ENCODE measurements at regions not wholly inside any gene's neighbourhood (a gene's known extent, or its start where the extent isn't known, plus 50 kb on each side); places are given as distances from the start of the nearest gene placed in this dataset.
"Not testable (repeated sequence)": the region's sequence is repeated elsewhere in the genome, so short reads cannot be mapped to it uniquely, and the experiment has no call there.

DNA sequence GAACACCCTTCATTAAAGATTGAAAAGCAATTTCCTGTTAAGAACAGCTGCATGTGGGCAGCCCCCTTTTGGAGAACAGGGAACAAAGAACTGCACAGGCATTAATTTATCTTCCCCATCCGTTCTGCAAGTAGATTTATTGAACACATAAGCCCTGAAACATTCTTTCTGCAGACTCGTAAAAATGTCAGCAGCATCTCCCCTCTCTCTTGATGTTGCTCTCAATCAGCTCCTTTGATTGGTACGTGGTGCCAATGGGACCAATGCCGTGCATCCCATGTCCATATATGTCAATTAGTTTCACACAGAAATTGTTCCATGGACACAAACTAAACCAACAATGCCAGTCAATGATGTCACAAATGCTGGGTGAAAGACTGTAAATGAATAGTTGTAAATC lies 228.5 kb upstream of the RASGEF1B start:
- no peak for DNase-seq

DNA sequence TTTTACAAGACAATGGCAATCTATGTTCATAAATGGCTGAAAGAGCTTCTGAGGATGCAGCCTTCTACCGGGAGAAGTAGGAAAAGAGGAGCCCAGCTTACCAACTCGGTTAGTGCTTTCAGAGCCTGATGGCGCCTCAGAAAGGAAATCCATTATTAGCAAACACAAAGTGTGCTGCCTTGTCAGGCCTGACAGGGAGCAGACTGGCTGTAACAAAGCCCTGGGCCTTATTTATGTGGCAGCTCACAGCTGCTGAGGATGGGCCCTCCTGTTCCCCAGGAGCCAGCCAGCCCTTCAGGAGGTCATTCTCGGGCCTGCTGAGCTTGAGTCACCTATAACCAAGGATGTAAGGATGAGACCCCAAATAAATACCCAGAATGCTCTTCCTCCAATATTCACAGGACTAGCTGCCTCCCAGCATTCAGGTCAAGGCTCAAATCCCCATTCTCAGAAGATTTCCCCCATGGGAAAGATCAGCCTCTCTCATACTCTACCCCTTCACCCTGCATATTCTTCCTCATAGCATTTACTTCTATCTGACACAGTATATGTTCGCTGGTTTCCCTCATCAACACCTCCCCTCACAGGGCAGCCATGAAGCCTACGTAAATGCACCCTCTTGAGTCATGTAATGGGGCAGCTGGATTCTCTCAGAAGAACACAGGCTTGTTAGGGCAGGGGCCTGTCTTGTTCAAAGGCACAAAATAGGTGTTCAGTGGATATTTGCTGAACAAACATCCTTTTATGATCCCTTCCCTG lies 227.0 kb upstream of the RASGEF1B start:
- no peak for DNase-seq

DNA sequence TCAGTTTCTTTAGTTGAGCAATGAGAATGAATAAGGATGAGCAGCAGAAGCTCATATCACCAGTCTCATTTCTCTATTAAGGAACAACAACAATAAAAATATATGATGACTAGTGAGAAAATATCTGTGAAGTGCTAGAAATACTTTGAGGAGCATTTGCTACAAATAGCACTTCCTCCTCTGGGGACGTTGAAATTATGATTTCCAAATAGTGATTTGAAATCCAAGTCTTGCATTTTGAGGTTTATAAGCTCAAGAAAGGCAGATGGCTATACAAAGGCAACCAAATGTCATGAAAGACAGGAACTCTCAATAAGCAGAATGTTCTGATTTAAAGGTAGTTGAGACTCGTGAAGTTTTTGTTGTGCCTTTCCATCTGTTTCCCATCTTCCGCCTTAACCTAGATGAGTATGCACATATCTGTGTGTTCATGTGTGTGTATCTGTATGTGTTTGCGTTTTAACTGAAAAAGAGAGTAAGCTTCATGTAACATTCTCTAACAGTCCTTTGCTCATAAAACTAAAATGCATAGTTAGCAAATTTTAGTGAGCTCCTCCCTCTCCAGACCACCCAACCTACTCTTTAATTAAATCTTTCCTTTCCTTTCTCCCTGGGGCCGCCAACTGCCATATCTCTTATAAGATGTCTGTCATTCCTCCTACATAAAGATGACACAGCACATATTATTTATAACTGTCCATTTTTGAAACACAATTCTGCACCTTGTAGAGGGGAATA lies 222.6 kb upstream of the RASGEF1B start:
- DNase-seq = no peak

DNA sequence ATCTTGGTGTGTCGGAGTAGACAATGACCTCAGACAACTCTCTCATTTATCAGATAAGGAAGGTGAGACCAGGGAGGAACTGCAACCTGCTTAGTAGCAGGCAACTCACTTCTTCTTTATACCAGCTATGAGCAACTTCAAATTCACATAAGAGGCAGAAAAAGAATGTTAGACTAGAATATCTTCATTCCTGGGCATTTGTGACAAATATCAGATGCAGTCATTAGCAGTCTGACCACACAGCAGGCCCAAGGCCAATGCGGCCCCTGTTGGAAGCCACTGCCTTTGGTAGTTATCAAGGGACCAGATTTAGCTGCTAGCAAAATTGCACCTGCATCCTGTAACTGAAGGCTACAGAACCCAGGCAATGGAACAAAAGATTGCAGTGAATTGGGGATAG lies 219.2 kb upstream of the RASGEF1B start:
- DNase-seq = no peak

DNA sequence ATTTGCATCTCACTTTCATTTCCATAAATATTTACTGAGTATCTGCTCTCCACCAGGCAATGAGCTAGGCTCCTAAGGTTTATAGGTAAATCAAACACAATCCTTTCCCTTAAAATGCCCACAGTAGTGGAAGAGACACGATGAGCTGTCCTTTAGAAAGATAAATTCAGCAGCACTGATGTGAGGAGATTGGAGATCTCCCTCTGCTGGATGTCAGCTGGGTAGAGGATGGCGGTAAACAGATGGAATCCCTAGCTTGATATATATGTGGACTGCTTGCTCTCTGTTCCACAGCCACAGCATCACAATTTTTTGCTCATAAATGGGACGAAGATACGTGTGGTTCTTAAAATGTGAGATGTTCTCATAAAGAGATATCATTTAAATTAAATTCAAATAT lies 216.4 kb upstream of the RASGEF1B start:
- DNase-seq = peak in 1 of 2 donors; percentile 6

DNA sequence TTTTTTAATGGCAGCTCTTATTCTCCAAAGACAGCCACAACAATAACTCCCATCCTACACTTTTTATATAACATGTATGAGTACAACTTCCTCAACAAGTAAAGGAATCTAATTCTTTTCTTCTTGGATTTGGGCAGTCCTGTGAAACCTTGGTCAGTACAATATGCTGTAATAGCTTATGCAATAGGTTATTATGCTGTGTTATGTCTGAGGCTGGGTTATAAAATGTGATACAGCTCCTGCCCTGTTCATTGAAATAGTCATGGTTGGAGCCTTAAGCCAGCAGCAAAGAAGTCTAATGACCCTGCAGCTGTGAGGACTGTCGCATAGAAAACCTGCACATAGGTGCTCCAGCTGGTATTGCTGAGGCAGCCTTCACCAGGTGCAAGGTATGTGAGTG lies 215.8 kb upstream of the RASGEF1B start:
- DNase-seq = no peak

DNA sequence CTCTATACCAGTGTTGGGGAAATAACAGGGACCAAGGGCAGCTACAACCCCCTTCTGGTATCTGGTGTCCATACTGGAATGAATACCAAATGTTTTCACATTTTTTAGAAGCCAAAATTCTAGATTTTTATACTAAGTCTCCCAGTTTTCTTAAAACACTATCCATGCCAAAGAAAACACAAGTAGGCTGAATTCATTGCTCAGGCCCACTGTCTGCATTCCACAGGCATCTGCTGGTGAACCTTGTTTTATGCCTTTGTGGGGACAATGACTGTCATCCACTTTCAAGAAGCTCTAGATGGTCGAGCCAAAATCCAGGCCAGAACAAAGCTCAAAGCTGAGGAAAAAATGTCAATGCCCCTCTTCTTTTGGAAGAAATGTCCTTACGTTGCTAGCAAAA lies 213.4 kb upstream of the RASGEF1B start:
- DNase-seq = no peak

DNA sequence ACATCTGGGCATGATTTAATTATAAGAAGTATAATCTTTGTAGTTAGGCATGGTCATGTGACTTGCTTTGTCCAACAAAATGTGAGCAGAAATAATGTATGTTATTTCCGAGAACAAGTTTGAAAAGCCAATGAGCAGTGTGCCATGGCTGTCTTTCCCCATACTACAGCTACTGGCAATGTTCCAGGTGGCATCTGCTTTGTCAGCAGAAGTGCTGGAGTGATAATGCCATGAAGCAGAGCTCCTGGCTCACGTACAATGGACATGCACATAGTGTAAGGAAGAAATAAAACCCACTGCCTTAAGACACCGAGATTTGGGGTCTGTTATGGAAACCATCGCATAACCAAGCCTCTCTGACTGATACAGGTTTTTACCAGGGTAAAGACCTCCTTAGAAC lies 212.6 kb upstream of the RASGEF1B start:
- DNase-seq = no peak

DNA sequence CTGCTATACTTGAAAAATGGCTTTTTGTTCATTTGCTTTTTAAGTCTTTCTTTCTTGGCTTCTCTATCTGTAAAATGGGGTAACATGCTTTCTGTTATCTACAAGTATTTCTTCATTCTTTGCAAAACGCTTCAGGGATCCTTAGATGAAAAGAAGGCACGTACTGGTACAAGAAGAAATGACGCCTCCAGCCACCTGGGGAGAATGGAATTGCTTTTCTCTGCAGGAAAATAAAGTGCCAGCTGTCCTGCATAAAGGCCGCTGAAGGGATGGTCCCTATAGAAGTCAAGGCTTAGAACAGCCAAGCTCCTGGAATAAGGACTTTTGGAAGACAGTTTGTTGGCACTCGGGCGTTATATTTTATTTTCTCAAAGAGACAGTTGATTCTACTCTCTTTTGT lies 210.8 kb upstream of the RASGEF1B start:
- DNase-seq = no peak

DNA sequence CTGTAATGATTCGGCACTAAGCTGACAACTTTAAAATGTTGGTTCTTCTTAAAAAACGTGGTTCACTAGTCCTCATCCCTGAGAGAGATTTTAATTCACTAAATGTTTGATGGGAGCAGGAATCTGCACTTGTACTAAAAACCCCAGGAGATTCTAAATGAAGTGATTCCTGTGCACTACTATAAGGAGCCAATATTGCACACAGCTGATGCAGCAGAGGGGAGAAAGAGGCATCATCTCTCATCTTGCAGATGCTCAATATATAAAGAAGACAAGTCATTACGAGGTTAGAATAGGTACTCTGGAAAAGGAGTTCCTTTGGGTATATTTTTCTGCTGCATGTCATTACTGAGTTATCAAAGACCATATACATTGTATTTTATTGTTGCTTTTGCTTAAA lies 207.6 kb upstream of the RASGEF1B start:
- no peak for DNase-seq

DNA sequence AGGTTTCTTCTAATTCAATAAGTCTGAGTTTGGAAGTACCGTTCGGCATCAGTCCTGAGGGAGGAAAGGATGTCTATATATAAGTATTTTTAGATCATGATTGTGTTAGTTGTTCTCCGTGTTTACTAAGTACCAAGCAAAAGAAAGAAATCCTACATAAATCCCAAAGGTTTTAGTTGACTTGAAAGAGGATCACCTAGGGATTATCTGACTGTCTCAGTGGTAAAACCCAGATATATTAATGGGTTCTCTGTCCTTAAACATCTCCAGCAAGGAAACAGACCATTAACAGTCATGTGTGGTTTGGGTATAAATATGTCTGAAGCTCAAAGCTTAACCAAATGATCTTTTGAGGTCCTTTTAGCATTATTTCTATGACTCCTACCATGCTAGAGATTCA lies 207.1 kb upstream of the RASGEF1B start:
- DNase-seq = no peak

DNA sequence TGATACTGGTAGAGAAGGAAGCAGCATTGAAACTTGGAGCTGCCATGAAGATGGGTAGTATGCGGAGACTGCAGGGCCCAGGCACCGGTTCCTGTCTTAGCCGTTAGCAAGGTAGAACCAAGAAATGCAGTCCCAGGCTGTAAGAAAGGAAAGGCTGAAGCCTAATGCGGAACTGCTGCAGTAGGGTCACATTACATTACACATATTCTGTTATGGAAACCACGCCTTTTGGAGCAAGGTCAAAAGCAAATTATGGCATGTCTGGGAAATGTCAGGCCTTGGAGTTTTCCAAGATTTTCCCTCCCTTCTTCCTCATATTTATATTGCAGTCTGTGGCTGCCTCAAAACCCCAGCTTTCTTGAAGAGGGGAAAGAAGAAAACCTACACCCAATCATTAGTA lies 204.8 kb upstream of the RASGEF1B start:
- DNase-seq = no peak

DNA sequence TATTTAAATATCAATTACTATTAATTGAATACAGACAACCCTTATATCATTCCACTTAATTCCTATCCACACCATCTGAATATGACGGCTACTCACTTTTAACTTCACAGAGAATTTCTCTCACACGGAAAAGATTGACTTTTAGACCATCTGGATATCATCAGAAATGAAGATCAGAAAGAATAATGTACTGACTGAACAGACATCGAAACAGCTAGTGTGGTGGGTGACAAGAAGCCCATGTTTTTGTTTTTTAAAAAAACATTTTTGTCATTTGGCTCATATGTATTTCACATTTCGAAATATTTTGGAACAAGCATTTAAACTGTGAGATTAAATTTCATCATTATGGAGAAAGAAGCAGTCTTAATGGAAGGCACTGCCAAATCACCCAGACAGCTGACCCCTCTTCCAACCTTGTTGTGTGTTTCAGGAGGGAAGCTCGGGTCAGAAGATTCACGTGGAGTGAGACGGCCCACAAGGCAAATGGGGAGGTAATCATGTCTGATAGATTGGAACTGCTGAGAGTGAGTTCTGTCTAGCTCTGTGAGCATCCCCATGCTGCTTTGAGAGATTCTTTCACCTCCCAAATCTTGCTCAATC lies 204.2 kb upstream of the RASGEF1B start:
- no peak for DNase-seq

DNA sequence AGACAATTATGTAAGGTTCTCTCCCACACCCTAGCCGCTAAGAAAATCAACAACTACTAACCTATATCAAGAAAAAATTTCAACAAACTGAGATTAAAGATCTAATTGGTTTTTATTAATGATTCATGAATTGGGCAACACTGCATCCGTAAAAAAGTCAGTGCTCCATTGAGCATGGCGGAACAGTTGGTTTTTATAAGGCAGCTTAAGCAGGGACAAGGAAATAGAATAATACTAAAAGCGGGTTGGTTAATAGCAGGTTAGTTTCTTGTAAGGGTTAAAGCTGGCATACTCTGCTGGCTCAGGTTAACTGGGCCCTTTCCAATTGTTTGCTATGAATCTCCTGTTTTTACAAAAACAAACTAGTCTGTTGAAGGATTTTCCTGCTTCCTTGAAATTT lies 202.3 kb upstream of the RASGEF1B start:
- no peak for DNase-seq

DNA sequence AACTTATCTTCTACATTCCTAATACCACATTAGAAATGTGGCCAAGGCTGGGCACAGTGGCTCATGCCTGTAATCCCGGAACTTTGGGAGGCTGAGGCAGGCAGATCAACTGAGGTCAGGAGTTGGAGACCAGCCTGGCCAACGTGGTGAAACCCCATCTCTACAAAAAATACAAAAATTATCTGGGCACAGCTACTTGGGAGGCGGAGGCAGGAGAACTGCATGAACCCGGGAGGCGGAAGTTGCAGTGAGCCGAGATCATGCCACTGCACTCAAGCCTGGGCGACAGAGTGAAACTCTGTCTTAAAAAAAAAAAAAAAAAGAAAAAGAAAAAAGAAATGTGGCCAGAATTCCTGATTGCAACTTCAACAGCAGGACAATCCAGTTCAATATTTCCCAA lies 196.6 kb upstream of the RASGEF1B start:
- not testable (repeated sequence) for DNase-seq

DNA sequence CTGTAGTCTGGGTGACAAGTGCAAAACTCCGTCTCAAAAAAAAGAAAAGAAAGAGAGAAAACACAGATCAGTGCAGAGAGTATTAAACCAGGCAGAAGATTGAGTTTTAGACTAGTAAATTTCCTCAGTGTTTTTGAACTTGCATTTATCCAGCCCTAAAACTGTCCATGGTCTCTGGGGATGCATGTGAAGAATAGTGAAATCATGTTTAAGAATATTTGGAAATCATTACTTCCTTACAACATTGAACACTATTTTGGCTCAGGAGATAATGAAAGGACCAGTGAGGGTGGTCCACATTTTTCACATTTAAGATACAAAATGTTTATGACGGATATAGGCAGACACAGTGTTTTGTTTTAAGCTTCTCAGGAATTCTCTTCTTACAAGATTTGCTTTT lies 195.8 kb upstream of the RASGEF1B start:
- no peak for DNase-seq

DNA sequence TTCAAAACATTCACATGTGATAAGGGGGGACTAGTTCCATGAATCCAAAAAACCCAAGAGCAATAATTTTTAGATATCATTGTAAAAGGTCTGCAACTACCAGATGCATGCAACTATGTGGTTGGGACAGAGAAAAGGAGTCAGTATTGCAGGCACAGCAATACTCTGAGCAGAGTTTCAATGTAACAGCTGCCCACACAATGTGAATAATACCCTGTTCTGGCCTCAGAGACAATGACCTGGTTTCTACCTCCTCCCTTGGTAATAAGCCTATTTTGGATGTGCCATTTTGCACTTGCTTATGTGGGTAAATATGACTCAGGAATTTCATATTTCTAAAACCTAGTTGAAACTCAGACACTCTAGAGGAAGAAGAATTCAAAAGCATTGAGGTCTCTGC lies 194.8 kb upstream of the RASGEF1B start:
- no peak for DNase-seq

DNA sequence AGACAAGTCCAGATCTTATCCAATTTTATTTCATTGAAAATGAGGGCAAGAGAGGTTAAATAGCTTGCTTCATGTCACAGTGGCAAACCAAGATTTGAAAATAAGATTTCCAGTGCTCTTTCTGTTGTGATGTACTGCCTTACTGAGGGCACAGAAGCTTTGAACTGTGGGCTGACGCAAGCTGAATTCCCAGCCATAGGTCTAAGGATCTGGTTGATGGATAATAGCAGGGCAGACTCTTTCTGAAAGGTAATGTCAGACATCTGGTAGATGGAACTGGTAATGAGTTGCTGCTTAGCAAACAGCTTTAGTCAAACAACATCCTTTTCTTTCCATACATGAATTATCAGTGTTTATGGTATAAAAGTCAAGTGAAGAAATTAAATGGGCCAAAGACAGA lies 193.9 kb upstream of the RASGEF1B start:
- no peak for DNase-seq

DNA sequence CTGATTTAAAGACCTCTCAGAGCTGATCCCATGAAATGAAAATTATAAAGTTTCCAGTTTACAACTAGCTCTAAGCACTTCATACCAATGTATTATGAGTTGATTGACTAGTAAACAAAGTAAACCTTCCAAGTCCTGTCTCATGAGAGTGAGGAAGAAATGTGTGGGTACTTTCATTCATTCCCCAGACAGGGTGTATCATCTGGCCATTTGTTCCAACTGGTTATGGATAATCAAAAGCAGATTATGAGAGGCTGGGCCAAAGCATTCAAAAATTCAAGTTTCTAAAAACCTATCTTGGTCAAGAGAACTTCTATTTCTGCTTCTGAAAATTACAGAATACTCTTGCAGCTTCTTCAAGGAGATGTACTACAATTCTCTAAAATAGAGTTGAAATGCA lies 193.3 kb upstream of the RASGEF1B start:
- DNase-seq = no peak

DNA sequence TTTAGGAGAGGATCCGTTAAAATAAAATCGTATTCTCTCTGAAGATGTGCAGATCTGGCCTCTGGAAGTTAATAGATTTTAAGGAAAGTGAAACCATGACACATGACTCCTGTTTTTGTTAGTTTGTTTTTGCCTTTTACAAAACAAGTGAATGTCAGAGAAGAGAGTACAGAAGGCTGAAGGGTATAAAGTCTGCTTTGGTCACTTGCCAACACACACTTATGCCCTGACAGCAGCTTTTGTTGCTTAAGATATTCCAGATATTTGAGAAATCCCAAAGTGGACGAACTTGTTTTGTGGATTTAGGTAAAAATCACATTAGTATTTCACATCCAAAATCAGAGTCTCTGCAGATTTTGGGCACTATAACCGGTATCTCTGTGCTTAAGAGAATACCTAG lies 192.4 kb upstream of the RASGEF1B start:
- no peak for DNase-seq

DNA sequence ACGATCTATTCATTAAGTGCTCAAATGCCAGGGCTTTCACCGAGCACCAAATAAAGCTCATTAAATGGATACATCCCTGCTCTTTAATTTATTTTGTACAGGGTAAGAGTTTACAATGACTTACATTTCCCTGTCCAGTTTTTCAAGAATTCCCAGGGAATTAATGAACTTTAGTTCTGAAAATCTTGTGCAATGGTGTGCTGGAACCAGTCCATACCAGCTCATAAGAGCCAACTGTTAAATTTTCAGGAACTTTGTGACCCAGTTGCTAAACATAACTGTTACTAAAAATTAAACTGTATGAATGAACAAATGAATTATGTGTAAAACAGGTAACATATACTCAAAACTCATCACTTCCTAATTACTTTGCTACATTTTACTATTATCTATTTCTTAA lies 191.7 kb upstream of the RASGEF1B start:
- DNase-seq = no peak

DNA sequence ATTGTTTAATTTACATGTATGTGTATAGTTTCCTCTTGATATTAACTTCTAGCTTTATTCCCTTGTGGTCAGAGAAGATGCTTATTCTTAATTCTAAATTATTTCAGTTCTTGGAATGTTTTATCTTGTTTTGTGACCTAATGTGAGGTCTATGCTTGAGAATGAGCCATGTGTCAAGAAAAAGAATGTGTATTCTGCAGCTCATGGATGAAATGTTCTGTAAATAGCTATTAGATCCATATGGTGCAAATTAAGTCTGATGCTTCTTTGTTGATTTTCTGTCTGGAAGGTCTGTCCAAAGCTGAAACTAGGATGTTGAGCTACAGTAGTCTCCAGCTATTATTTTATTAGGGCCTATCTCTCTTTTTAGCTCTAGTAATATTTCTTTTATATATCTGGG lies 187.3 kb upstream of the RASGEF1B start:
- DNase-seq = no peak

DNA sequence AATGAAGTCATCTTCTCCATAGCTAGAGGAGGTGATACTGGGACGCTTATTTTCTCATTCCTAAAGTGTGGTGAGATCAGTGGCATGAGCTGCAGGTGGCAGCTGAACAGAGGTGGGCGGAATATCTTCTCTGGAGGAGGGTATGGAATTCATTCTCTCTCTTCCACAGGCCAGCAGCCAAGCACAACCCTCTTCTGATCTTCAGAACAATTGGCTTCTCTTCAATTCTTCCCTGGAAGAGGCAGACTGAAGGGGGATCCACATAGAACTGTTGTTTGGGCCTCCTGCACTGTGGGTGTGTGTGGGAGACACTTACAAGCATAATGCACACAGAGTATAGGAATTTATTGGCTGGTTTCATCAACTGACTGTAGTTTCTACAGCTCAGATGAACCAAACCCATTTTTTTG lies 180.4 kb upstream of the RASGEF1B start:
- DNase-seq = no peak

DNA sequence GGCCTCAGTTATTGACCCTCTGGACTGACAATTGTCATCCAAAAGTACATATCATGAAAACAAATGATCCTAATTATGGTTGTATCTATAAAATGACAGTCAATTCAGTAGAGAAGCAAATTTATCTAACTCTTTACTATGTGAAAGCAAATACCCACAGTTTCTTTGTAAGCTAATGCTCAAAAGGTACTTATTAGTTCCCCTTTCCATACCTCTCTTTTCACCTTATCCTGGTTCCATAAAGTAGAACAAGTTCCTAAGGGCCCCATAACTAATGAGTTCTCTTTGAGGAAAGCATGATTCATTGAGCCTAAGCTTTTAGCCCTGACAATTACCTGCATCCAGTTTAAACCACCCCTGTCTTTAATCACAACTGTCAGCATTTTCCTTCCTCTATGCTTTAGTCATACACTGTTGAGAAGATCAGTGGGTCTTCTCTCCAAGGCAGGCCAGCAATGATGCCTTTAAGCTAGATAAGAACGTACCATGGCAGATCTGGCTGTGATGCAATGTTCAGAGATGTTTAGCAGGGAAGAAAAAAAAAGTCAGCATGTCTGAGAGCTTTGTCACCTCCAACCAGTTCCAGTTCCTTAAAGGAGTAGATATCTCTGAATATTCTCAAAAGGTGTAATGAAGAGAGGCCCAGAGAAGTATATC lies 179.7 kb upstream of the RASGEF1B start:
- DNase-seq = no peak
